Amniotic epithelial cell (primary cell): ENCODE measurements at regions not wholly inside any gene's neighbourhood (a gene's known extent, or its start where the extent isn't known, plus 50 kb on each side); places are given as distances from the start of the nearest gene placed in this dataset.
"Not testable (repeated sequence)": the region's sequence is repeated elsewhere in the genome, so short reads cannot be mapped to it uniquely, and the experiment has no call there.

Source experiments
- DNase-seq: peaks from one replicate; pipeline ENCODE4 v3.0.0-alpha.2; 2010; ENCODE audit warnings: low read depth

- DNase-seq: peak; percentile 16
Measured at GRCh38 chr2:187783446-187783845, 229.2 kb upstream of the TFPI start.

- not testable (repeated sequence) for DNase-seq
Measured at GRCh38 chr2:187784138-187784537, 229.9 kb upstream of the TFPI start.

GRCh38 chr2:187799601-187800000 is 245.4 kb upstream of the TFPI start:
- no peak for DNase-seq

- DNase-seq: no peak
Measured at GRCh38 chr2:187803816-187804215, 249.6 kb upstream of the TFPI start.

- DNase-seq: no peak
Measured at GRCh38 chr2:187815113-187815512, 260.9 kb upstream of the TFPI start.

GRCh38 chr2:187819624-187820023 is 265.4 kb upstream of the TFPI start:
- no peak for DNase-seq

- no peak for DNase-seq
Measured at GRCh38 chr2:187825108-187825507, 270.9 kb upstream of the TFPI start.

- DNase-seq: peak; percentile 54
Measured at GRCh38 chr2:187826023-187826422, 271.8 kb upstream of the TFPI start.

GRCh38 chr2:187834787-187835186 is 280.6 kb upstream of the TFPI start:
- no peak for DNase-seq

GRCh38 chr2:187838690-187839089 is 284.5 kb upstream of the TFPI start:
- no peak for DNase-seq

- DNase-seq: no peak
Measured at GRCh38 chr2:187842315-187842714, 288.1 kb upstream of the TFPI start.

- peak; percentile 75 for DNase-seq
Measured at GRCh38 chr2:187842978-187843847, 289.0 kb upstream of the TFPI start.

- DNase-seq: no peak
Measured at GRCh38 chr2:187847245-187848208, 293.3 kb upstream of the TFPI start.

- no peak for DNase-seq
Measured at GRCh38 chr2:187851955-187852561, 297.8 kb upstream of the TFPI start.

- no peak for DNase-seq
Measured at GRCh38 chr2:187853381-187853791, 299.2 kb upstream of the TFPI start.

GRCh38 chr2:187854801-187855200 is 300.6 kb upstream of the TFPI start:
- DNase-seq: no peak

- no peak for DNase-seq
Measured at GRCh38 chr2:187855689-187856088, 301.5 kb upstream of the TFPI start.

- no peak for DNase-seq
Measured at GRCh38 chr2:187857826-187858225, 303.6 kb upstream of the TFPI start.

GRCh38 chr2:187862715-187863114 is 308.5 kb upstream of the TFPI start:
- DNase-seq: no peak

- DNase-seq: no peak
Measured at GRCh38 chr2:187865025-187865424, 310.8 kb upstream of the TFPI start.

GRCh38 chr2:187867165-187867564 is 312.9 kb upstream of the TFPI start:
- no peak for DNase-seq

GRCh38 chr2:187869195-187869594 is 315.0 kb upstream of the TFPI start:
- DNase-seq: no peak
